ENCODE measurements at regions not wholly inside any gene's neighbourhood (a gene's known extent, or its start where the extent isn't known, plus 50 kb on each side); places are given as distances from the start of the nearest gene placed in this dataset.
"Not testable (repeated sequence)": the region's sequence is repeated elsewhere in the genome, so short reads cannot be mapped to it uniquely, and the experiment has no call there.

GRCh38 chr2:91422102-91422501, 2730.6 kb downstream of the RPIA start:
- H3K36me3 ChIP-seq; H3K27me3 ChIP-seq; H3K4me3 ChIP-seq; H3K9me3 ChIP-seq; H3K27ac ChIP-seq; intact Hi-C loops (cut with DNase I); H3K4me1 ChIP-seq (ENCODE audit: insufficient read depth); DNase-seq: not testable (repeated sequence)
- WGBS, 3 donors, result 76 to 80% (median 79%) methylated on average over 19 of the region's 19 CpGs

GRCh38 chr2:91427148-91427547, 2735.7 kb downstream of the RPIA start:
- DNase-seq; intact Hi-C loops (cut with DNase I): not testable (repeated sequence)
- 39 to 49% (median 48%) methylated on average over 1 of the region's 1 CpG for WGBS, 3 donors

DNA sequence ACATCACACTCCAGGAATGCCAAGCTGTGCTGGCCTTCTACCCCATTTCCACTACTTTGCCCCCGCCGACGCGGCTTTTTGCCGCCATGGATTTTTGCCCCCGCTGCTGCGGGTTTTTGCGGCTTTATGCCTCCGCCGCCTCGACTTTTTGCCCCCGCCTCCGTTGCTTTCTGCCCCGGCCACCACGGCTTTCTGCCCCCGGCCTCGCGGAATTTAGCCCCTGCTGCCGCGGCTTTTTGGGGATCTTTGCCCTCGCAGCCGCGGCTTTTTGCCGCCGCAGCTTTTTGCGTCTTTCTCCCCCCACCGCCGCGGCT, 2750.4 kb downstream of the RPIA start:
- WGBS, 3 donors, result 8 to 15% (median 9%) methylated on average over 29 of the region's 29 CpGs
- H3K4me3 ChIP-seq; H3K4me1 ChIP-seq (ENCODE audit: insufficient read depth); H3K27ac ChIP-seq; DNase-seq; H3K27me3 ChIP-seq; intact Hi-C loops (cut with DNase I); H3K9me3 ChIP-seq; H3K36me3 ChIP-seq: not testable (repeated sequence)

More at GRCh38 chr2:91427148-91427547, 2735.7 kb downstream of the RPIA start:
- H3K4me3 ChIP-seq; H3K9me3 ChIP-seq; H3K27me3 ChIP-seq; H3K36me3 ChIP-seq; H3K4me1 ChIP-seq (ENCODE audit: insufficient read depth); H3K27ac ChIP-seq: not testable (repeated sequence)

- intact Hi-C loops (cut with DNase I), result no loop called here
- H3K27me3 ChIP-seq, result no peaks in the 10 kb centered on the region
- H3K4me3 ChIP-seq, result no peak overlapping the region
- H3K9me3 ChIP-seq, result no peaks in the 10 kb centered on the region
- no peak overlapping the region for H3K27ac ChIP-seq
- TF ChIP-seq POLR2A (IDR thresholded peaks at IDR 0.05) (no peak), EP300 (IDR thresholded peaks at IDR 0.05) (no peak)
- TF ChIP-seq, protein P1, sequence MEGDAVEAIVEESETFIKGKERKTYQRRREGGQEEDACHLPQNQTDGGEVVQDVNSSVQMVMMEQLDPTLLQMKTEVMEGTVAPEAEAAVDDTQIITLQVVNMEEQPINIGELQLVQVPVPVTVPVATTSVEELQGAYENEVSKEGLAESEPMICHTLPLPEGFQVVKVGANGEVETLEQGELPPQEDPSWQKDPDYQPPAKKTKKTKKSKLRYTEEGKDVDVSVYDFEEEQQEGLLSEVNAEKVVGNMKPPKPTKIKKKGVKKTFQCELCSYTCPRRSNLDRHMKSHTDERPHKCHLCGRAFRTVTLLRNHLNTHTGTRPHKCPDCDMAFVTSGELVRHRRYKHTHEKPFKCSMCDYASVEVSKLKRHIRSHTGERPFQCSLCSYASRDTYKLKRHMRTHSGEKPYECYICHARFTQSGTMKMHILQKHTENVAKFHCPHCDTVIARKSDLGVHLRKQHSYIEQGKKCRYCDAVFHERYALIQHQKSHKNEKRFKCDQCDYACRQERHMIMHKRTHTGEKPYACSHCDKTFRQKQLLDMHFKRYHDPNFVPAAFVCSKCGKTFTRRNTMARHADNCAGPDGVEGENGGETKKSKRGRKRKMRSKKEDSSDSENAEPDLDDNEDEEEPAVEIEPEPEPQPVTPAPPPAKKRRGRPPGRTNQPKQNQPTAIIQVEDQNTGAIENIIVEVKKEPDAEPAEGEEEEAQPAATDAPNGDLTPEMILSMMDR (IDR thresholded peaks at IDR 0.05), result no peak
- WGBS, 3 donors, result 5 to 17% (median 7%) methylated on average over 82 of the region's 82 CpGs
- peak in 2 of 5 donors; percentile 13 to 28 for DNase-seq
- H3K36me3 ChIP-seq, result no peaks in the 10 kb centered on the region
- no peaks in the 10 kb centered on the region for H3K4me1 ChIP-seq (ENCODE audit: insufficient read depth)
Measured at GRCh38 chr2:91442246-91442905, 2750.9 kb downstream of the RPIA start.

GRCh38 chr2:91442906-91443729, 2751.6 kb downstream of the RPIA start:
- 6 to 22% (median 9%) methylated on average over 48 to 54 of the region's 69 CpGs for WGBS, 3 donors
- H3K27ac ChIP-seq; H3K4me1 ChIP-seq (ENCODE audit: insufficient read depth); H3K27me3 ChIP-seq; intact Hi-C loops (cut with DNase I); H3K4me3 ChIP-seq; H3K36me3 ChIP-seq; H3K9me3 ChIP-seq: not testable (repeated sequence)
- DNase-seq, result peak in 2 of 5 donors; percentile 15 to 30

DNA sequence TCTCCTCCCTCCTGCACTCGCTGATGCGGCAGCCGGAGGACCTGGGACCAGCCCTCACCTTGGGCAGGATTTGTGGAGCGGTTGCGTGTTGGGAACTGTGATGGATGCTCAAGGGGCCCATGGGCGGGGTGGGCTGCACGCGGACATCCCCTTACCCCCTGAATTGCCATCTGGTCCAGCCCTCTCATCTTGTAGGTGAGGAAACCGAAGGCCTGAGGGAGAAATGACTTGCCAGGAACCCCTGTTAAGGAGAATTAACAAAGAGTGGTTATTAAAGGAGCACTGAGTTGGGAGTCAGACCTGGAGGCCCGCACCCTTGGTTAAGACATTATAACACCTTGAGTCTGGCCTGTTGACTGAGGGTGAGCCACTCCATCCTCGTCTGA, 2752.2 kb downstream of the RPIA start:
- H3K4me3 ChIP-seq; H3K27ac ChIP-seq; H3K27me3 ChIP-seq; H3K36me3 ChIP-seq; H3K9me3 ChIP-seq; intact Hi-C loops (cut with DNase I); H3K4me1 ChIP-seq (ENCODE audit: insufficient read depth); DNase-seq: not testable (repeated sequence)
- WGBS, 3 donors, result 57 to 68% (median 59%) methylated on average over 8 to 11 of the region's 11 CpGs

DNA sequence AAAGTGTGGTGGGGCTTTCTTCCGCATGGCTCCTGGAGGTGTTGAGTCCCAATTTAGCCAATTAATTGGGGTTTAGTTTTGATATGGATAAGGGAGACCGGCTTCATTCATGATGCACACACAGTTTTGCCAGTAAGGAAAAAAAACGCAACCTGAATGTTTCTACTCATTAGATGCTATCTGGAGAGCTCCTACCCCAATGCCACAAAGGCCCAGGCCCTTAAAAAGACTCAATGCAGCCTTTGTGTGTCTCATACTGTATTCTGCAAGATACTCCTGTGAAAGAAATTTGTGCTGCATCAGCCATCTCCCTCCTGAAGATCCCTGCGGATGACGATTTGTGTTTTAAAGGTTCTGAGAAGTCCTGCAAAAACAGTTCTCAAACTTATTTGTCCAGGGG, 2754.2 kb downstream of the RPIA start:
- H3K27ac ChIP-seq; H3K27me3 ChIP-seq; H3K4me1 ChIP-seq (ENCODE audit: insufficient read depth); DNase-seq; intact Hi-C loops (cut with DNase I); H3K4me3 ChIP-seq; H3K36me3 ChIP-seq; H3K9me3 ChIP-seq: not testable (repeated sequence)
- 86 to 92% (median 89%) methylated on average over 4 to 5 of the region's 5 CpGs for WGBS, 3 donors

DNA sequence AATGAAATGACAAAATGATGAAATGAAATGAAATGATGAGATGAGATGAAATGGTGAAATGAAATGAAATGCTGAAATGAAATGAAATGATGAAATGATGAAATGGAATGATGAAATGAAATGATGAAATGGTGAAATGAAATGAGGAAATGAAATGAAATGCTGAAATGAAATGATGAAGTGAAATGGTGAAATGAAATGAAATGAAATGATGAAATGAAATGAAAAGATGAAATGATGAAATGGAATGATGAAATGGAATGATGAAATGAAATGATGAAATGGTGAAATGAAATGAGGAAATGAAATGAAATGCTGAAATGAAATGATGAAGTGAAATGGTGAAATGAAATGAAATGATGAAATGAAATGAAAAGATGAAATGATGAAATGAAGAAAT, 2755.0 kb downstream of the RPIA start:
- H3K27ac ChIP-seq; H3K4me1 ChIP-seq (ENCODE audit: insufficient read depth); DNase-seq; intact Hi-C loops (cut with DNase I); H3K36me3 ChIP-seq; H3K27me3 ChIP-seq; H3K9me3 ChIP-seq; H3K4me3 ChIP-seq: not testable (repeated sequence)

GRCh38 chr2:91446915-91447314, 2755.4 kb downstream of the RPIA start:
- intact Hi-C loops (cut with DNase I); H3K4me1 ChIP-seq (ENCODE audit: insufficient read depth); H3K36me3 ChIP-seq; H3K27ac ChIP-seq; DNase-seq; H3K27me3 ChIP-seq; H3K9me3 ChIP-seq; H3K4me3 ChIP-seq: not testable (repeated sequence)
- WGBS, 3 donors, result 86 to 90% (median 87%) methylated on average over 6 of the region's 7 CpGs

GRCh38 chr2:91447508-91447907, 2756.0 kb downstream of the RPIA start:
- 85 to 89% (median 86%) methylated on average over 6 to 7 of the region's 8 CpGs for WGBS, 3 donors
- DNase-seq; H3K27ac ChIP-seq; H3K9me3 ChIP-seq; H3K4me1 ChIP-seq (ENCODE audit: insufficient read depth); H3K27me3 ChIP-seq; H3K36me3 ChIP-seq; H3K4me3 ChIP-seq; intact Hi-C loops (cut with DNase I): not testable (repeated sequence)

DNA sequence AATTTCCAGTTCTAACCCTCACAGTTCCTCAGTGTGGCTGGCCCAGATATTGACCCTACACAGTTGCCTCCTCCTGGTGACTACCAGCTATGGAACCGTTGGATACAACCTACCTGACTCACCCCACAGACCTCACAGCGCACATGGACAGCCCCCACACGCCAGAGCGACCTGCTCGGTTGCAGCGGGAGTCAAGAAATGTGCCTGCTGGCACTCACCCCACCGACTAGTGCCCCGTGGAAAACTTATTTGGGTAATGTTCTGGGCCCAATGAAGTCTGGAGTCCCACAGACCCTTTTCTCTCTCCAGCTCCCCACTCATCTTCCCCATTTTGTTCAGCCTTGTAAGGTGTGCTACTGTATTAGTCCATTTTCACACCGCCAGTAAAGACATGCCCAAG, 2770.8 kb downstream of the RPIA start:
- WGBS, 3 donors, result 72 to 78% (median 75%) methylated on average over 9 of the region's 9 CpGs
- H3K27me3 ChIP-seq; H3K36me3 ChIP-seq; intact Hi-C loops (cut with DNase I); H3K9me3 ChIP-seq; H3K4me3 ChIP-seq; H3K4me1 ChIP-seq (ENCODE audit: insufficient read depth); H3K27ac ChIP-seq; DNase-seq: not testable (repeated sequence)
